Spleen (tissue), 7 donors: ENCODE measurements at regions not wholly inside any gene's neighbourhood (a gene's known extent, or its start where the extent isn't known, plus 50 kb on each side); places are given as distances from the start of the nearest gene placed in this dataset.

Experiments
- CTCF ChIP-seq, 11 experiments: fragments of 200-600 bp in 7 of 11; fragments of 450-650 bp in 4 of 11; sonication (generic) in 4 of 11; IDR thresholded peaks in 8 of 11; conservative IDR thresholded peaks in 3 of 11; 1 replicate in 7 of 11; 2 replicates in 4 of 11; pipeline versions ENCODE4 v1.4.0 to v1.8.0; 2016 to 2021; ENCODE audit warnings: antibody characterized with exemption in 11 of 11, inconsistent platforms in 4 of 11, mild to moderate bottlenecking in 1 of 11
- POLR2AphosphoS5 ChIP-seq, 3 donors: sonication (generic); formaldehyde crosslinking; IDR thresholded peaks; one replicate each; pipeline ENCODE4 v1.5.1; 2017; ENCODE audit warnings: antibody characterized with exemption in 3 of 3
- donor health status: DM: no; HTN: no; CAD: no; lungs with moderate emphysema.
- donor health status: DM: no; HTN: no; CAD: no.
- donor health status: DM: no; HTN: no; CAD: no.

- TF ChIP-seq CTCF (IDR thresholded peaks at IDR 0.05 in 8 of 11, conservative IDR thresholded peaks at IDR 0.05 in 3 of 11), result no peak
- TF ChIP-seq POLR2AphosphoS5 (IDR thresholded peaks at IDR 0.05), result no peak
Measured at GRCh38 chr12:113680868-113681267, 209.2 kb upstream of the LHX5 start.
